ENCODE measurements at regions not wholly inside any gene's neighbourhood (a gene's known extent, or its start where the extent isn't known, plus 50 kb on each side); places are given as distances from the start of the nearest gene placed in this dataset.

GRCh38 chr5:109468288-109468676 is 58.5 kb upstream of the PJA2 start:
- no peak for DNase-seq (ENCODE audit: low read depth)

GRCh38 chr5:109467058-109467457 is 57.3 kb upstream of the PJA2 start:
- no peak for DNase-seq (ENCODE audit: low read depth)

Measured in GM04504 (cell line).